K562 (cell line): ENCODE measurements at regions not wholly inside any gene's neighbourhood (a gene's known extent, or its start where the extent isn't known, plus 50 kb on each side); places are given as distances from the start of the nearest gene placed in this dataset.

Experiments
- ADNP ChIP-seq: fragments of 200-800 bp; sonication (Bioruptor generic); IDR thresholded peaks from 2 replicates; pipeline ENCODE4 v1.6.1; 2016; ENCODE audit warnings: missing genetic modification characterization, missing compliant biosample characterization
- E2F3 ChIP-seq: fragments of 250-450 bp; sonication (Bioruptor Pico); IDR thresholded peaks from 2 replicates; pipeline ENCODE4 v1.4.0; 2020; ENCODE audit warnings: mild to moderate bottlenecking
- ELF4 ChIP-seq: fragments of 450-650 bp; formaldehyde crosslinking; IDR thresholded peaks from 2 replicates; pipeline ENCODE4 v1.4.0; 2022; ENCODE audit warnings: missing genetic modification characterization
- FOS ChIP-seq: IDR thresholded peaks from 3 replicates; pipeline ENCODE4 v1.6.1; 2011; ENCODE audit not compliant: insufficient read length; ENCODE audit errors: extremely low read depth
- HDGF ChIP-seq: fragments of 450-650 bp; IDR thresholded peaks from 2 replicates; pipeline ENCODE4 v1.6.1; 2016
- MAZ ChIP-seq, 2 experiments: fragments of 450-650 bp in 1 of 2; sonication (generic) in 1 of 2; formaldehyde crosslinking; IDR thresholded peaks in 1 of 2; conservative IDR thresholded peaks in 1 of 2; 2 replicates each; pipeline versions ENCODE4 v1.4.0 to v1.5.0; 2020; ENCODE audit warnings: mild to moderate bottlenecking in 1 of 2, missing genetic modification reagents in 1 of 2
- SNIP1 ChIP-seq: fragments of 450-650 bp; IDR thresholded peaks from 2 replicates; pipeline ENCODE4 v1.7.1; 2017; ENCODE audit warnings: low read depth, mild to moderate bottlenecking
- SPI1 ChIP-seq: IDR thresholded peaks from 2 replicates; pipeline ENCODE4 v1.6.1; 2011; ENCODE audit warnings: low read depth, low read length, control low read depth, borderline replicate concordance
- ZFP1 ChIP-seq: fragments of 450-650 bp; formaldehyde crosslinking; IDR thresholded peaks from 2 replicates; pipeline ENCODE4 v1.4.0; 2020; ENCODE audit warnings: mild to moderate bottlenecking, mixed read lengths
- ZFP30 ChIP-seq: fragments of 250-450 bp; sonication (Bioruptor Pico); IDR thresholded peaks from 2 replicates; pipeline ENCODE4 v1.8.0; 2022; ENCODE audit warnings: moderate library complexity, mild to moderate bottlenecking, inconsistent platforms, borderline replicate concordance
- ZNF41 ChIP-seq: fragments of 250-450 bp; sonication (Bioruptor Pico); conservative IDR thresholded peaks from 2 replicates; pipeline ENCODE4 v1.4.0; 2020; ENCODE audit warnings: mild to moderate bottlenecking
- TF ChIP-seq, protein P1 (sequence below): fragments of 450-650 bp; IDR thresholded peaks from 2 replicates; pipeline ENCODE4 v1.6.1; 2016; ENCODE audit warnings: low read depth

DNA sequence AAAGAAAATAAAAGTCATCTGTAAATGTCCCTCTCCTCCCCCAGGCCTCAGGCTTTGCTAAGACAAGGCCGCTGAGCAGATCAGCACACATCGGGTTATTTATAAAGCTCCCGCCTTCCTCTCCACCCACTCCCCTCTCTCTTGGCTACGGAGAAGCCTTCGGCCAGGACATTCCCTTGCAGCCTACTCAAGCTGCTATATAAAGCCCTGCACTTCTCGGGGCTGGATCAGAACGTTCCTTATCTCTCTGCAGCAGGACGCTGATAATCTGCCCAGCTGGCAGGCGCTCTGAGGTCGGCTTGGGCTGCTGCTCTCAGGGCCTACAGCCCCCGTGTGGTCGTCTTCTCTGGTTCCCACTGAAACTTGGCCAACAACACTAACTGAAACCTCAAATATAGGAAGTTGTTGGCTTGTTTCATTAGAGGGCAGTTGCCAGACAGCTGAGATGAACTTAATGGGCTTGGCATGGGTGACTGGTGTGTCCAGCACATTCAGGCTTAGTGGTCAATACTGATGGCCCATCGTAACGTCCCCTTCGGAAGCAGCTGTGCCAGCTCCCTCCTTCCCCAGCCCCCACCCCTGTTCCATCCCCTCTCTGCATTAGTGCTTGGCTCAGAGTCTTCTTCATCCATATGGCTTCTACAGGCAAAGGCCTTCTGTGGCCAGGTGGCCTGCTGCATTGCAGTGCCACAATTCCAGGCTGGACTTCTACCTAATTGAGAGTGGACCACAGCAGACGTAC lies 64.6 kb downstream of the IER5 start (continued):
- TF ChIP-seq SNIP1 (no peak), ZFP30 (no peak), ZNF41 (no peak; the same call in 1 of the 2 replicates), SPI1 (no peak; the same call in 1 of the 2 replicates), MAZ (CRISPR knock-in tag; conservative IDR thresholded peaks at IDR 0.05 in 1 of 2, IDR thresholded peaks at IDR 0.05 in 1 of 2) (peak; percentile 94 to 97), FOS (peak; percentile 25), ADNP (tag) (peak; percentile 55; the same call in 1 of the 2 replicates), HDGF (no peak), ELF4 (peak; percentile 84; the same call in 1 of the 2 replicates), E2F3 (peak; percentile 75), ZFP1 (CRISPR knock-in tag) (no peak)
- TF ChIP-seq, protein P1, sequence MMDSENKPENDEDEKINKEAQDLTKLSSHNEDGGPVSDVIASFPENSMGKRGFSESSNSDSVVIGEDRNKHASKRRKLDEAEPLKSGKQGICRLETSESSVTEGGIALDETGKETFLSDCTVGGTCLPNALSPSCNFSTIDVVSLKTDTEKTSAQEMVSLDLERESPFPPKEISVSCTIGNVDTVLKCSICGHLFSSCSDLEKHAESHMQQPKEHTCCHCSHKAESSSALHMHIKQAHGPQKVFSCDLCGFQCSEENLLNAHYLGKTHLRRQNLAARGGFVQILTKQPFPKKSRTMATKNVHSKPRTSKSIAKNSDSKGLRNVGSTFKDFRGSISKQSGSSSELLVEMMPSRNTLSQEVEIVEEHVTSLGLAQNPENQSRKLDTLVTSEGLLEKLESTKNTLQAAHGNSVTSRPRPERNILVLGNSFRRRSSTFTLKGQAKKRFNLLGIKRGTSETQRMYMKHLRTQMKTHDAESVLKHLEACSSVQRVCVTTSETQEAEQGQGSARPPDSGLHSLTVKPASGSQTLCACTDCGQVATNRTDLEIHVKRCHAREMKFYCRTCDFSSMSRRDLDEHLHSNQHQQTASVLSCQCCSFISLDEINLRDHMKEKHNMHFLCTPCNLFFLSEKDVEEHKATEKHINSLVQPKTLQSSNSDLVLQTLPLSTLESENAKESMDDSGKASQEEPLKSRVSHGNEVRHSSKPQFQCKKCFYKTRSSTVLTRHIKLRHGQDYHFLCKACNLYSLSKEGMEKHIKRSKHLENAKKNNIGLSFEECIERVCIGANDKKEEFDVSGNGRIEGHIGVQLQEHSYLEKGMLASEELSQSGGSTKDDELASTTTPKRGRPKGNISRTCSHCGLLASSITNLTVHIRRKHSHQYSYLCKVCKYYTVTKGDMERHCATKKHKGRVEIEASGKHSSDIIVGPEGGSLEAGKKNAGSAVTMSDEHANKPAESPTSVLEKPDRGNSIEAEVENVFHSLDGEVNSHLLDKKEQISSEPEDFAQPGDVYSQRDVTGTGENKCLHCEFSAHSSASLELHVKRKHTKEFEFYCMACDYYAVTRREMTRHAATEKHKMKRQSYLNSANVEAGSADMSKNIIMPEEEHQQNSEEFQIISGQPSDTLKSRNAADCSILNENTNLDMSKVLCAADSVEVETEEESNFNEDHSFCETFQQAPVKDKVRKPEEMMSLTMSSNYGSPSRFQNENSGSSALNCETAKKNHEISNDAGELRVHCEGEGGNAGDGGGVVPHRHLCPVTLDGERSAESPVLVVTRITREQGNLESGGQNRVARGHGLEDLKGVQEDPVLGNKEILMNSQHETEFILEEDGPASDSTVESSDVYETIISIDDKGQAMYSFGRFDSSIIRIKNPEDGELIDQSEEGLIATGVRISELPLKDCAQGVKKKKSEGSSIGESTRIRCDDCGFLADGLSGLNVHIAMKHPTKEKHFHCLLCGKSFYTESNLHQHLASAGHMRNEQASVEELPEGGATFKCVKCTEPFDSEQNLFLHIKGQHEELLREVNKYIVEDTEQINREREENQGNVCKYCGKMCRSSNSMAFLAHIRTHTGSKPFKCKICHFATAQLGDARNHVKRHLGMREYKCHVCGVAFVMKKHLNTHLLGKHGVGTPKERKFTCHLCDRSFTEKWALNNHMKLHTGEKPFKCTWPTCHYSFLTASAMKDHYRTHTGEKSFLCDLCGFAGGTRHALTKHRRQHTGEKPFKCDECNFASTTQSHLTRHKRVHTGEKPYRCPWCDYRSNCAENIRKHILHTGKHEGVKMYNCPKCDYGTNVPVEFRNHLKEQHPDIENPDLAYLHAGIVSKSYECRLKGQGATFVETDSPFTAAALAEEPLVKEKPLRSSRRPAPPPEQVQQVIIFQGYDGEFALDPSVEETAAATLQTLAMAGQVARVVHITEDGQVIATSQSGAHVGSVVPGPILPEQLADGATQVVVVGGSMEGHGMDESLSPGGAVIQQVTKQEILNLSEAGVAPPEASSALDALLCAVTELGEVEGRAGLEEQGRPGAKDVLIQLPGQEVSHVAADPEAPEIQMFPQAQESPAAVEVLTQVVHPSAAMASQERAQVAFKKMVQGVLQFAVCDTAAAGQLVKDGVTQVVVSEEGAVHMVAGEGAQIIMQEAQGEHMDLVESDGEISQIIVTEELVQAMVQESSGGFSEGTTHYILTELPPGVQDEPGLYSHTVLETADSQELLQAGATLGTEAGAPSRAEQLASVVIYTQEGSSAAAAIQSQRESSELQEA: no peak
